SK-N-MC (cell line): ENCODE measurements at regions not wholly inside any gene's neighbourhood (a gene's known extent, or its start where the extent isn't known, plus 50 kb on each side); places are given as distances from the start of the nearest gene placed in this dataset.
"Not testable (repeated sequence)": the region's sequence is repeated elsewhere in the genome, so short reads cannot be mapped to it uniquely, and the experiment has no call there.

ENCODE experiments used
- FOXP2 ChIP-seq: optimal IDR thresholded peaks from 2 replicates; pipeline ENCODE3; 2011; ENCODE audit warnings: mild to moderate bottlenecking, moderate library complexity; ENCODE audit not compliant: insufficient read depth; ENCODE audit errors: extremely low read length, control extremely low read depth
- POLR2AphosphoS5 ChIP-seq: IDR thresholded peaks from 2 replicates; pipeline ENCODE4 v1.6.1; 2012; ENCODE audit warnings: mild to moderate bottlenecking, low read depth, low read length, borderline replicate concordance

GRCh38 chr3:148525621-148526020, 172.1 kb upstream of the AGTR1 start:
- TF ChIP-seq POLR2AphosphoS5, FOXP2: not testable (repeated sequence)
